HEK293 (cell line): ENCODE measurements at regions not wholly inside any gene's neighbourhood (a gene's known extent, or its start where the extent isn't known, plus 50 kb on each side); places are given as distances from the start of the nearest gene placed in this dataset.

ENCODE experiments used
- KLF10 ChIP-seq: fragments of 450-650 bp; IDR thresholded peaks from 2 replicates; pipeline ENCODE4 v1.5.1; 2018; ENCODE audit warnings: missing biosample characterization, mild to moderate bottlenecking, missing genetic modification characterization
- ZNF157 ChIP-seq: fragments of 450-650 bp; formaldehyde crosslinking; IDR thresholded peaks from 2 replicates; pipeline ENCODE4 v1.5.1; 2016; ENCODE audit warnings: missing biosample characterization, missing genetic modification characterization
- ZNF24 ChIP-seq: fragments of 450-650 bp; formaldehyde crosslinking; IDR thresholded peaks from 2 replicates; pipeline ENCODE4 v1.5.1; 2016; ENCODE audit warnings: missing biosample characterization, missing genetic modification characterization
- ZNF664 ChIP-seq: fragments of 450-650 bp; formaldehyde crosslinking; IDR thresholded peaks from 2 replicates; pipeline ENCODE4 v1.5.1; 2016; ENCODE audit warnings: missing biosample characterization, missing genetic modification characterization
- TF ChIP-seq, protein P1 (sequence below): IDR thresholded peaks from 2 replicates; pipeline ENCODE4 v1.6.1; 2011; ENCODE audit warnings: mild to moderate bottlenecking, low read depth, low read length, borderline replicate concordance

GRCh38 chr6:53735896-53736295 lies 58.9 kb upstream of the LRRC1 start:
- TF ChIP-seq, protein P1, sequence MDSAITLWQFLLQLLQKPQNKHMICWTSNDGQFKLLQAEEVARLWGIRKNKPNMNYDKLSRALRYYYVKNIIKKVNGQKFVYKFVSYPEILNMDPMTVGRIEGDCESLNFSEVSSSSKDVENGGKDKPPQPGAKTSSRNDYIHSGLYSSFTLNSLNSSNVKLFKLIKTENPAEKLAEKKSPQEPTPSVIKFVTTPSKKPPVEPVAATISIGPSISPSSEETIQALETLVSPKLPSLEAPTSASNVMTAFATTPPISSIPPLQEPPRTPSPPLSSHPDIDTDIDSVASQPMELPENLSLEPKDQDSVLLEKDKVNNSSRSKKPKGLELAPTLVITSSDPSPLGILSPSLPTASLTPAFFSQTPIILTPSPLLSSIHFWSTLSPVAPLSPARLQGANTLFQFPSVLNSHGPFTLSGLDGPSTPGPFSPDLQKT = no peak
- no peak for TF ChIP-seq ZNF664
- TF ChIP-seq ZNF157 (tag by site-specific recombination) = no peak
- no peak for TF ChIP-seq ZNF24 (tag by site-specific recombination)
- TF ChIP-seq KLF10 (tag by site-specific recombination) = no peak
